ENCODE measurements at regions not wholly inside any gene's neighbourhood (a gene's known extent, or its start where the extent isn't known, plus 50 kb on each side); places are given as distances from the start of the nearest gene placed in this dataset.
"Not testable (repeated sequence)": the region's sequence is repeated elsewhere in the genome, so short reads cannot be mapped to it uniquely, and the experiment has no call there.

GRCh38 chr15:95076678-95076990 is 845.3 kb downstream of the MCTP2 start:
- H3K27ac Mint-ChIP-seq (ENCODE audit: low read depth, unreplicated experiment) = no peak overlapping the region
- H3K27me3 Mint-ChIP-seq (ENCODE audit: insufficient read depth, unreplicated experiment) = no peaks in the 10 kb centered on the region
- no TSS peak for BruUV-seq (replicated peaks)
- no peaks in the 10 kb centered on the region for H3K4me1 Mint-ChIP-seq (ENCODE audit: insufficient read depth, unreplicated experiment)
- POLR2A ChIA-PET = no interaction called here
- intact Hi-C loops (cut with micrococcal nuclease) = no loop called here
- CTCF ChIA-PET = no interaction called here
- no peak for TF ChIP-seq CTCF (IDR thresholded peaks at IDR 0.05; ENCODE audit: unreplicated experiment)
- H3K36me3 Mint-ChIP-seq (ENCODE audit: insufficient read depth, unreplicated experiment) = no peaks in the 10 kb centered on the region
- no peak overlapping the region for H3K4me3 Mint-ChIP-seq (ENCODE audit: unreplicated experiment)
- H3K9me3 Mint-ChIP-seq (ENCODE audit: unreplicated experiment) = no peaks in the 10 kb centered on the region
- no peak for DNase-seq (ENCODE audit: unreplicated experiment)

GRCh38 chr15:95078003-95078402 is 846.6 kb downstream of the MCTP2 start:
- H3K9me3 Mint-ChIP-seq (ENCODE audit: unreplicated experiment) = no peaks in the 10 kb centered on the region
- BruUV-seq (replicated peaks) = no TSS peak
- H3K27me3 Mint-ChIP-seq (ENCODE audit: insufficient read depth, unreplicated experiment) = no peaks in the 10 kb centered on the region
- POLR2A ChIA-PET = no interaction called here
- no peaks in the 10 kb centered on the region for H3K4me1 Mint-ChIP-seq (ENCODE audit: insufficient read depth, unreplicated experiment)
- H3K36me3 Mint-ChIP-seq (ENCODE audit: insufficient read depth, unreplicated experiment) = no peaks in the 10 kb centered on the region
- intact Hi-C loops (cut with micrococcal nuclease) = no loop called here
- H3K4me3 Mint-ChIP-seq (ENCODE audit: unreplicated experiment) = no peak overlapping the region
- TF ChIP-seq CTCF (IDR thresholded peaks at IDR 0.05; ENCODE audit: unreplicated experiment) = no peak
- no peak overlapping the region for H3K27ac Mint-ChIP-seq (ENCODE audit: low read depth, unreplicated experiment)
- DNase-seq (ENCODE audit: unreplicated experiment) = no peak
- CTCF ChIA-PET = interaction anchor here (0.9 to 1.1 kb wide), 2 partner anchors 13 to 14 kb away, joined by 3 read pairs; no protein-coding TSS in a partner anchor

GRCh38 chr15:95080228-95080627 is 848.9 kb downstream of the MCTP2 start:
- H3K27ac Mint-ChIP-seq (ENCODE audit: low read depth, unreplicated experiment); H3K27me3 Mint-ChIP-seq (ENCODE audit: insufficient read depth, unreplicated experiment); H3K9me3 Mint-ChIP-seq (ENCODE audit: unreplicated experiment); POLR2A ChIA-PET; H3K36me3 Mint-ChIP-seq (ENCODE audit: insufficient read depth, unreplicated experiment); intact Hi-C loops (cut with micrococcal nuclease); H3K4me3 Mint-ChIP-seq (ENCODE audit: unreplicated experiment); H3K4me1 Mint-ChIP-seq (ENCODE audit: insufficient read depth, unreplicated experiment); CTCF ChIA-PET; BruUV-seq (replicated peaks); DNase-seq (ENCODE audit: unreplicated experiment): not testable (repeated sequence)

- no peak overlapping the region for H3K4me3 Mint-ChIP-seq (ENCODE audit: unreplicated experiment)
- H3K9me3 Mint-ChIP-seq (ENCODE audit: unreplicated experiment) = no peaks in the 10 kb centered on the region
- no peaks in the 10 kb centered on the region for H3K36me3 Mint-ChIP-seq (ENCODE audit: insufficient read depth, unreplicated experiment)
- CTCF ChIA-PET = interaction anchor here (0.5 to 0.6 kb wide), 2 partner anchors 16 to 17 kb away, joined by 3 to 5 read pairs; no protein-coding TSS in a partner anchor
- intact Hi-C loops (cut with micrococcal nuclease) = no loop called here
- TF ChIP-seq CTCF (IDR thresholded peaks at IDR 0.05; ENCODE audit: unreplicated experiment) = no peak
- POLR2A ChIA-PET = no interaction called here
- DNase-seq (ENCODE audit: unreplicated experiment) = no peak
- BruUV-seq (replicated peaks) = no TSS peak
- H3K27me3 Mint-ChIP-seq (ENCODE audit: insufficient read depth, unreplicated experiment) = no peaks in the 10 kb centered on the region
- no peak overlapping the region for H3K27ac Mint-ChIP-seq (ENCODE audit: low read depth, unreplicated experiment)
- peaks cover 7% of the 10 kb centered on the region for H3K4me1 Mint-ChIP-seq (ENCODE audit: insufficient read depth, unreplicated experiment)
Measured at GRCh38 chr15:95085056-95085455, 853.7 kb downstream of the MCTP2 start.

- BruUV-seq (replicated peaks) = no TSS peak
- ChIA-PET CTCF (no interaction called here), POLR2A (interaction anchor here (0.6 kb wide), 1 partner anchor 417 kb away, joined by 4 read pairs; no protein-coding TSS in a partner anchor)
- H3K36me3 Mint-ChIP-seq (ENCODE audit: insufficient read depth, unreplicated experiment) = no peaks in the 10 kb centered on the region
- peak; percentile 20 for DNase-seq (ENCODE audit: unreplicated experiment)
- no peak overlapping the region for H3K27ac Mint-ChIP-seq (ENCODE audit: low read depth, unreplicated experiment)
- H3K27me3 Mint-ChIP-seq (ENCODE audit: insufficient read depth, unreplicated experiment) = no peaks in the 10 kb centered on the region
- TF ChIP-seq CTCF (IDR thresholded peaks at IDR 0.05; ENCODE audit: unreplicated experiment) = no peak
- H3K9me3 Mint-ChIP-seq (ENCODE audit: unreplicated experiment) = no peaks in the 10 kb centered on the region
- intact Hi-C loops (cut with micrococcal nuclease) = no loop called here
- no peak overlapping the region for H3K4me3 Mint-ChIP-seq (ENCODE audit: unreplicated experiment)
- H3K4me1 Mint-ChIP-seq (ENCODE audit: insufficient read depth, unreplicated experiment) = peaks cover 7% of the 10 kb centered on the region
Measured at GRCh38 chr15:95086531-95087252, 855.3 kb downstream of the MCTP2 start.

Data from MCF 10A (cell line).